ENCODE measurements at regions not wholly inside any gene's neighbourhood (a gene's known extent, or its start where the extent isn't known, plus 50 kb on each side); places are given as distances from the start of the nearest gene placed in this dataset.

- Histone ChIP-seq H3K27me3 (no peaks in the 10 kb centered on the region), H3K27ac (no peak overlapping the region), H3K9me3 (no peaks in the 10 kb centered on the region), H3K4me3 (no peak overlapping the region), H3K36me3 (ENCODE audit: low read depth, missing control alignments) (no peaks in the 10 kb centered on the region), H3K4me1 (no peaks in the 10 kb centered on the region)
- intact Hi-C loops (cut with DNase I; ENCODE audit: low total_unique reads): no loop called here
- no peak for TF ChIP-seq CTCF (IDR thresholded peaks at IDR 0.05)
- TF ChIP-seq POLR2A (IDR thresholded peaks at IDR 0.05): no peak
- WGBS, 2 donors: 91 to 100% methylated on average over 2 of the region's 2 CpGs
- DNase-seq: no peak
Measured at GRCh38 chr5:21663082-21663481, 1190.1 kb downstream of the CDH12 start.

DNA sequence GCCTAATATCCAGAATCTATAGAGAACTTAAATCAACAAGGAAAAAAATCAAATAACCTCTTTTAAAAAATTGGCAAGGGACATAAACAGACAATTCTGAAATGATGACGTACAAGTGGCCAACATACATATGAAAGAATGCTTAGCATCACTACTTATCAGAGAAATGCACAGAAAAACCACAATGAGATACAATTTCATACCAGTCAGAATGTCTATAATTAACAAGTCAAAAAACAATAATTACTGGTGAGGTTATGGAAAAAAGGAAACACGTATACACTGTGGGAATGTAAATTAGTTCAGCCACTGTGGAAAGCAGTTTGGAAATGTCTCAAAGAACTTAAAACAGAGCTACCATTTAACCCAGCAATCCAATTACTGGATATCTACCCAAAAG lies 1192.0 kb downstream of the CDH12 start:
- 64 to 77% methylated on average over 2 of the region's 2 CpGs for WGBS, 2 donors
- Histone ChIP-seq H3K27ac (no peak overlapping the region), H3K4me3 (no peak overlapping the region), H3K27me3 (no peaks in the 10 kb centered on the region), H3K36me3 (ENCODE audit: low read depth, missing control alignments) (no peaks in the 10 kb centered on the region), H3K4me1 (no peaks in the 10 kb centered on the region), H3K9me3 (no peaks in the 10 kb centered on the region)
- intact Hi-C loops (cut with DNase I; ENCODE audit: low total_unique reads): no loop called here
- no peak for TF ChIP-seq CTCF (IDR thresholded peaks at IDR 0.05)
- no peak for TF ChIP-seq POLR2A (IDR thresholded peaks at IDR 0.05)
- no peak for DNase-seq

DNA sequence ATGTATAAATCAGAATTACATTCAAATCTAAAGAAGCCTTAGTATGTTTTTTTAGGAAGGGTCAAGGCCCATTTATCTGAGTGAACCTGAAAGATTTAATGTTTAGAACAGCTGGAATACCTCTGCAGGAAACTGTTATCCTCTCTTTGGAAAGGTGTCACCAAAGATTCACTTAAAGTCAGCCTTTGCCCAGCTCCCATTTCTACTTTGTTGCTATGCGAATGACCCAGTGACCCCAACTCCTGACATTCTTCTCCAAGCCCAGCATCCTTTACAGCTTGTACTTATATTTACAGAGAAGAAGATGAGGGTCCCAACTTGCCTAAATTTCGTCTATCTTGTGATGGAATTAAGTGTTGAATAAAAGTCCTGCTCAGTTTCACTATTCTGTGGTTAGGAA lies 1198.6 kb downstream of the CDH12 start:
- DNase-seq: no peak
- WGBS, 2 donors: 55 to 63% methylated on average over 2 of the region's 2 CpGs
- no peaks in the 10 kb centered on the region for H3K9me3 ChIP-seq
- intact Hi-C loops (cut with DNase I; ENCODE audit: low total_unique reads): no loop called here
- H3K27me3 ChIP-seq: no peaks in the 10 kb centered on the region
- TF ChIP-seq CTCF (IDR thresholded peaks at IDR 0.05): no peak
- TF ChIP-seq POLR2A (IDR thresholded peaks at IDR 0.05): no peak
- no peaks in the 10 kb centered on the region for H3K4me1 ChIP-seq
- no peaks in the 10 kb centered on the region for H3K36me3 ChIP-seq (ENCODE audit: low read depth, missing control alignments)
- no peak overlapping the region for H3K4me3 ChIP-seq
- no peak overlapping the region for H3K27ac ChIP-seq

DNA sequence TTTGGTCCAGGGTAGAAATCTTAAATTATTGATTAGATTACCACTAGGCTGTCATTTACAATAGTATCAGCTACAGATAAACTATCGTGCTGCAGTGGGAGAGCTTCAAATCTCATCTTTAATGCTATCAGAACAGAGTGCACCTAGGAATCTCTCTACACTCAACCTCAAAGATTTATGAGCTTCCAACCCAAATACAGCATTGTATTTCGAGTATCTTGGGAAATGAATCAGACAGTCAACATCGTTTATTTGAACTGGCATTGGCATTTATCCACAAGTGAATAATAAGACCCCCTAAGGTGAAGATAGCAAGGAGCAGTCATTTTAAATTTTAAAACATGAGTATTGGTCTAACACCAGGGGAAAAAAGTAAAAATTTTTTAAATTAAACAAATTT lies 1203.2 kb downstream of the CDH12 start:
- DNase-seq: no peak
- Histone ChIP-seq H3K27ac (no peak overlapping the region), H3K9me3 (no peaks in the 10 kb centered on the region), H3K4me3 (no peak overlapping the region), H3K27me3 (no peaks in the 10 kb centered on the region), H3K4me1 (no peaks in the 10 kb centered on the region), H3K36me3 (ENCODE audit: low read depth, missing control alignments) (no peaks in the 10 kb centered on the region)
- intact Hi-C loops (cut with DNase I; ENCODE audit: low total_unique reads): no loop called here
- WGBS, 2 donors: 30 to 41% methylated on average over 3 of the region's 3 CpGs
- TF ChIP-seq CTCF (IDR thresholded peaks at IDR 0.05): no peak
- no peak for TF ChIP-seq POLR2A (IDR thresholded peaks at IDR 0.05)

DNA sequence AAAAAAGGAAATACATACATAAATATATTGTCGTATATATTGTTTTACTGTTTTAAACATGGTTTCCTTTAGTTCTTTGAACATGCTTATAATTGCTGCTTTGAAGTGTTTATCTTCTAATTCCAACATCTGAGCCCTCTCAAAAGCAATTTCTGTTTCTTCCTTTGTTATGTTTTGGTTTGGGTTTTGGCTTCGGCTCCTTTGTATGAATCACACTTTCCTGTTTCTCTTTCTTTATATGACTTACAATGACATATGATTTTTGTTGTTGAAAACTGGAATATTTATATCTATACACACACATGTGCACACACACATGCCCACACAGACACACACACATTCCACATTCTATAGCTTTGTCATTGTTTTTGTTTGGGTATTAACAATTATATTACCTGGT lies 1206.7 kb downstream of the CDH12 start:
- TF ChIP-seq POLR2A (IDR thresholded peaks at IDR 0.05): no peak
- TF ChIP-seq CTCF (IDR thresholded peaks at IDR 0.05): no peak
- intact Hi-C loops (cut with DNase I; ENCODE audit: low total_unique reads): no loop called here
- H3K9me3 ChIP-seq: no peaks in the 10 kb centered on the region
- no peak overlapping the region for H3K4me3 ChIP-seq
- H3K27me3 ChIP-seq: no peaks in the 10 kb centered on the region
- no peaks in the 10 kb centered on the region for H3K4me1 ChIP-seq
- H3K36me3 ChIP-seq (ENCODE audit: low read depth, missing control alignments): no peaks in the 10 kb centered on the region
- no peak for DNase-seq
- H3K27ac ChIP-seq: no peak overlapping the region
- WGBS, 2 donors: 83 to 88% methylated on average over 2 of the region's 2 CpGs

All from testis (tissue), 2 donors.